Epithelial cell of esophagus (primary cell): ENCODE measurements at regions not wholly inside any gene's neighbourhood (a gene's known extent, or its start where the extent isn't known, plus 50 kb on each side); places are given as distances from the start of the nearest gene placed in this dataset.

ENCODE experiments used
- DNase-seq: peaks from one replicate; pipeline ENCODE4 v3.0.0; 2010; ENCODE audit warnings: low read depth
- H3K4me3 ChIP-seq: 2 replicates; pipeline ENCODE4 v1.5.1; 2011; ENCODE audit warnings: mild to moderate bottlenecking, low read length, control low read depth
- CTCF ChIP-seq: IDR thresholded peaks from 2 replicates; pipeline ENCODE4 v1.5.1; 2011; ENCODE audit warnings: low read depth, mild to moderate bottlenecking, low read length, control low read depth, inconsistent platforms; ENCODE audit not compliant: insufficient read depth; ENCODE audit errors: missing control alignments

- DNase-seq, result no peak
- no peak for TF ChIP-seq CTCF
- no peak overlapping the region for H3K4me3 ChIP-seq
Measured at GRCh38 chr2:88345842-88346241, 106.7 kb downstream of the FOXI3 start.

GRCh38 chr2:88342749-88343148 lies 109.7 kb downstream of the FOXI3 start:
- TF ChIP-seq CTCF, result no peak
- no peak for DNase-seq
- H3K4me3 ChIP-seq, result no peak overlapping the region

- DNase-seq, result no peak
- H3K4me3 ChIP-seq, result no peak overlapping the region
- no peak for TF ChIP-seq CTCF
Measured at GRCh38 chr2:88334418-88334817, 118.1 kb downstream of the FOXI3 start.

GRCh38 chr2:88331239-88331638 lies 121.3 kb downstream of the FOXI3 start:
- no peak for TF ChIP-seq CTCF
- no peak for DNase-seq
- H3K4me3 ChIP-seq, result no peak overlapping the region

GRCh38 chr2:88329815-88330603 lies 122.5 kb downstream of the FOXI3 start:
- no peak overlapping the region for H3K4me3 ChIP-seq
- no peak for TF ChIP-seq CTCF
- peak; percentile 92 for DNase-seq

- no peak for TF ChIP-seq CTCF
- no peak overlapping the region for H3K4me3 ChIP-seq
- DNase-seq, result no peak
Measured at GRCh38 chr2:88321449-88322248, 130.8 kb downstream of the FOXI3 start.
